GM19351 (cell line): ENCODE measurements at regions not wholly inside any gene's neighbourhood (a gene's known extent, or its start where the extent isn't known, plus 50 kb on each side); places are given as distances from the start of the nearest gene placed in this dataset.
"Not testable (repeated sequence)": the region's sequence is repeated elsewhere in the genome, so short reads cannot be mapped to it uniquely, and the experiment has no call there.

ENCODE experiments used
- ATAC-seq: cut with Tn5 transposase; IDR thresholded peaks from one replicate; pipeline ENCODE4 v1.9.1; 2021; ENCODE audit warnings: mild to moderate bottlenecking, moderate library complexity; ENCODE audit not compliant: unreplicated experiment

- ATAC-seq, result peak; percentile 67
Observed at GRCh38 chr7:112982441-112983063, 104.1 kb downstream of the GPR85 start.

- peak; percentile 24 for ATAC-seq
Observed at GRCh38 chr7:112981966-112982365, 104.7 kb downstream of the GPR85 start.

GRCh38 chr7:112979055-112979454, 107.6 kb downstream of the GPR85 start:
- not testable (repeated sequence) for ATAC-seq

GRCh38 chr7:112977244-112977955, 109.2 kb downstream of the GPR85 start:
- ATAC-seq, result peak; percentile 41

GRCh38 chr7:112970771-112971170, 115.9 kb downstream of the GPR85 start:
- ATAC-seq, result peak; percentile 89

- ATAC-seq, result no peak
Observed at GRCh38 chr7:112969946-112970345, 116.7 kb downstream of the GPR85 start.

- no peak for ATAC-seq
Observed at GRCh38 chr7:112965506-112965905, 121.1 kb downstream of the GPR85 start.

- ATAC-seq, result no peak
Observed at GRCh38 chr7:112963634-112964033, 123.0 kb downstream of the GPR85 start.

GRCh38 chr7:112962815-112963214, 123.8 kb downstream of the GPR85 start:
- ATAC-seq, result no peak

- no peak for ATAC-seq
Observed at GRCh38 chr7:112959276-112959675, 127.4 kb downstream of the GPR85 start.

- ATAC-seq, result no peak
Observed at GRCh38 chr7:112958775-112959174, 127.9 kb downstream of the GPR85 start.

- no peak for ATAC-seq
Observed at GRCh38 chr7:112957901-112958300, 128.7 kb downstream of the GPR85 start.

GRCh38 chr7:112953031-112953430, 133.6 kb downstream of the GPR85 start:
- not testable (repeated sequence) for ATAC-seq

- no peak for ATAC-seq
Observed at GRCh38 chr7:112951070-112951469, 135.6 kb downstream of the GPR85 start.

- ATAC-seq, result not testable (repeated sequence)
Observed at GRCh38 chr7:112949682-112950081, 136.9 kb downstream of the GPR85 start.

- ATAC-seq, result no peak
Observed at GRCh38 chr7:112946350-112946749, 140.3 kb downstream of the GPR85 start.

GRCh38 chr7:112945046-112945445, 141.6 kb downstream of the GPR85 start:
- ATAC-seq, result no peak

GRCh38 chr7:112942981-112943380, 143.6 kb downstream of the GPR85 start:
- no peak for ATAC-seq

- ATAC-seq, result not testable (repeated sequence)
Observed at GRCh38 chr7:112942125-112942524, 144.5 kb downstream of the GPR85 start.

GRCh38 chr7:112940314-112940732, 146.3 kb downstream of the GPR85 start:
- ATAC-seq, result peak; percentile 43

- peak; percentile 93 for ATAC-seq
Observed at GRCh38 chr7:112939574-112940313, 146.9 kb downstream of the GPR85 start.
